ENCODE measurements at regions not wholly inside any gene's neighbourhood (a gene's known extent, or its start where the extent isn't known, plus 50 kb on each side); places are given as distances from the start of the nearest gene placed in this dataset.

GRCh38 chr6:109877028-109878004, 100.8 kb upstream of the GPR6 start:
- TF ChIP-seq, protein P1, sequence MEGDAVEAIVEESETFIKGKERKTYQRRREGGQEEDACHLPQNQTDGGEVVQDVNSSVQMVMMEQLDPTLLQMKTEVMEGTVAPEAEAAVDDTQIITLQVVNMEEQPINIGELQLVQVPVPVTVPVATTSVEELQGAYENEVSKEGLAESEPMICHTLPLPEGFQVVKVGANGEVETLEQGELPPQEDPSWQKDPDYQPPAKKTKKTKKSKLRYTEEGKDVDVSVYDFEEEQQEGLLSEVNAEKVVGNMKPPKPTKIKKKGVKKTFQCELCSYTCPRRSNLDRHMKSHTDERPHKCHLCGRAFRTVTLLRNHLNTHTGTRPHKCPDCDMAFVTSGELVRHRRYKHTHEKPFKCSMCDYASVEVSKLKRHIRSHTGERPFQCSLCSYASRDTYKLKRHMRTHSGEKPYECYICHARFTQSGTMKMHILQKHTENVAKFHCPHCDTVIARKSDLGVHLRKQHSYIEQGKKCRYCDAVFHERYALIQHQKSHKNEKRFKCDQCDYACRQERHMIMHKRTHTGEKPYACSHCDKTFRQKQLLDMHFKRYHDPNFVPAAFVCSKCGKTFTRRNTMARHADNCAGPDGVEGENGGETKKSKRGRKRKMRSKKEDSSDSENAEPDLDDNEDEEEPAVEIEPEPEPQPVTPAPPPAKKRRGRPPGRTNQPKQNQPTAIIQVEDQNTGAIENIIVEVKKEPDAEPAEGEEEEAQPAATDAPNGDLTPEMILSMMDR (IDR thresholded peaks at IDR 0.05): no peak
- no peak for TF ChIP-seq POLR2A (IDR thresholded peaks at IDR 0.05)

All from gastroesophageal sphincter (tissue), 3 donors.